H4 (cell line): ENCODE measurements at regions not wholly inside any gene's neighbourhood (a gene's known extent, or its start where the extent isn't known, plus 50 kb on each side); places are given as distances from the start of the nearest gene placed in this dataset.

Experiments
- DNase-seq: peaks from one replicate; pipeline ENCODE4 v3.0.0-alpha.2; 2015; ENCODE audit warnings: low spot score

DNA sequence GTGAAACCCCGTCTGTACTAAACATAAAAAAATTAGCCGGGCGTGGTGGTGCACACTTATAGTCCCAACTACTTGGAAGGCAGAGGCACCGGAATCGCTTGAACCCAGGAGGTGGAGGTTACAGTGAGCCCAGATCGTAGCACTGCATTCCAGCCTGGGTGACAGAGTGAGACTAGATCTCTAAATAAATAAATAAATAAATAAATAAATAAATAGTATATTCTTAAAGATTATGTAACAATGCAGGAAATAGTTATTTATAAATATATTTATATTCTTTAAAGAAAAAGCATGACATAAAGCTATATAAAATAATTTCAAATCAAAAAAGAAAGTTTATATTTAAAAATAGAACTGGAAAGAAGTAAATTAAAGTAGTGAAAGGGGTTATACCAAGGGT lies 76.4 kb downstream of the MBL2 start:
- no peak for DNase-seq

DNA sequence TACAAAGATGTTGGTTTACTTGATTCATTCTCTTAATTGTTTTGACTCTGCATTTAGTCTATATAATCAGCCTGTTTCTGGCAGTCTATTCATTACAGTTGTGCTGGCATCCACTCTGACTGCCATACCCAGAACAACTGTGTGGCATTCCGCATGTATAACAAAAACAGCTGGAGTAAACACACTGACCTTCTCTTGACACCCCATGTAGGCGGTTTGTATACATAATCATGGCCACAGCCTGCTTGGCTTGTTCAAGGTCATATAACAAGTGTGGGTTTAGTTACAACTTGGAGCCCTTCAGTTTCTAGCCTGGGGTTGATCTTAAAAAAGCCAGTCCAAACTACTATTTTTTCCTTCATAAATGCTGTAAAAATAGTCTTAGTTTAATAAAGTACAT lies 70.9 kb downstream of the MBL2 start:
- peak; percentile 94 for DNase-seq

DNA sequence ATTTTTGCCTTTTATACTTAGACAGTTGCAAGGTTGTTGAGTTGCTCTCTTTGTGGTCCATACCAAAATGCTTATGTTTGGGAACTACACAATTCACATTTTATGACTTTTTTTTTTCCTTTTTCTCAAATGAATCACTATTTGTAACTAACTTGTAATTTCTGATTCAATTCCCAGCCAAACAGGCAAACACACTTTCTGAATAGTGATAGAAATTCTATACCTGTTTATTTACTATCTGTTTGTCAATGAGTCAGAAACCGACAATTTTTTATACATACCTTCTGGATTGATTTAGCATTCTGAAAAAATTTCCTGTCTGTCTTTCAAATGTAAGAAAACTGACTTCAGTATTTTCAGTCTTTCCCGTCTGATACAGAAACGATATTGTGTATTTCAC lies 69.1 kb downstream of the MBL2 start:
- DNase-seq = no peak

DNA sequence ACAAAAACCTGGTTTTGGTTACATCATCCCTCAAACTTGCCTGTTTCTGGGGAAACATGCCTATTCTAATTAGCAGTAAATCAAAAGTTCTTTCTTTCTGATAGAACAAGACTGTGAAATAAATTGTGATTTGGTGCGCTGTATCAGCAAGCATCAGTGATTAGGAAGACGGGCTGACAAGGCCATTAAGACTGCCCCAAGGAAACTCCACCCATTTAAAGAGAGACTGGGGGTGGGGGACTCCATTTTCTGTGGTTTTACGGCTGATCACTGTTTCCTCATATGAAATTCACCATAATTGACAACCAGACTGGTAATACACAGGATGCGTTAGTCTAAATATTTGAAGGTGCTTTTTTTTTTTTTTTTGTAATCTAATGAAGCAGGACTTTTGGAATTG lies 68.7 kb downstream of the MBL2 start:
- DNase-seq = peak; percentile 20

DNA sequence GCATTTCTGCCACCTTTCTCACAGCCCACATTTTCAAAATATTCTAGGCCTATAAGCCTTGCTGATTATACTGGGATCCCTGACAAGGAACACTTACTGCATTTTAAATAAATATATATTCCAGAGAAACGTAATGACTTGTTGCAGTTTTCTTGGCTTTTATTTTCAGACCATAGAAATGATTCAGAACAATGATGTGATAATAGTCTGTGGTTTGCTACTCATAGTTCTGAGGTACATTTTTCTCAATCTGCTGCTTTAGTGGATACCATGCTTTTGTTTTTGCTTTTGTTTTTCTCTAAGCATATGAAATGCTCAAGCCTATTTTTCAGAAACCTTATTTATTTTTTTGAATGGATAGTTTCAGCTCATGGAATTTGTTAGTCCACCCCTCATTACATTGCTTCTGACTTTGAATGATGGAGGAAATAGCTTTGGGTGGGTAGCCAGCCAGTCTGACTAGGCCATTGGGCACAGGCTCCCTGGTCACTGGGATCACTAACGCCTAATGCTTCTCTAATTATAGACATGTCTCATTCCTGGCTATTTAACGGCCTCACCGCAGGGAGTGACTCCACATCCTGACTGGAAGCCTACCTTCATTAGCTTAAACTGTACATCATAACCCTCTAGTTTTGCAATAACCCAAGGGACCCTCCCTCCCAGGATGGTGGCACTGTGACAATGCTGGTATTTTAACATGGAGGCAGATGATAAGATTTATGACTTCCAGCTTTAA lies 66.1 kb downstream of the MBL2 start:
- peak; percentile 52 for DNase-seq
